ENCODE measurements at regions not wholly inside any gene's neighbourhood (a gene's known extent, or its start where the extent isn't known, plus 50 kb on each side); places are given as distances from the start of the nearest gene placed in this dataset.

GRCh38 chr7:17176371-17177032 lies 122.0 kb upstream of the AHR start:
- no peak for DNase-seq (ENCODE audit: low spot score)

- DNase-seq (ENCODE audit: low spot score), result no peak
These were observed 119.9 kb upstream of the AHR start for GRCh38 chr7:17178545-17178944.

GRCh38 chr7:17181482-17181881 lies 117.0 kb upstream of the AHR start:
- no peak for DNase-seq (ENCODE audit: low spot score)

- peak; percentile 57 for DNase-seq (ENCODE audit: low spot score)
These were observed 114.7 kb upstream of the AHR start for GRCh38 chr7:17183630-17184328.

GRCh38 chr7:17184805-17185689 lies 113.4 kb upstream of the AHR start:
- peak; percentile 71 for DNase-seq (ENCODE audit: low spot score)

- DNase-seq (ENCODE audit: low spot score), result peak; percentile 78
These were observed 112.8 kb upstream of the AHR start for GRCh38 chr7:17185690-17186070.

GRCh38 chr7:17186745-17187530 lies 111.5 kb upstream of the AHR start:
- DNase-seq (ENCODE audit: low spot score), result no peak

GRCh38 chr7:17194656-17195055 lies 103.8 kb upstream of the AHR start:
- DNase-seq (ENCODE audit: low spot score), result no peak

GRCh38 chr7:17195576-17195975 lies 102.9 kb upstream of the AHR start:
- DNase-seq (ENCODE audit: low spot score), result no peak

- no peak for DNase-seq (ENCODE audit: low spot score)
These were observed 92.5 kb upstream of the AHR start for GRCh38 chr7:17205910-17206309.

GRCh38 chr7:17206349-17206905 lies 92.0 kb upstream of the AHR start:
- DNase-seq (ENCODE audit: low spot score), result no peak

- DNase-seq (ENCODE audit: low spot score), result no peak
These were observed 91.2 kb upstream of the AHR start for GRCh38 chr7:17207220-17207619.

- DNase-seq (ENCODE audit: low spot score), result no peak
These were observed 89.4 kb upstream of the AHR start for GRCh38 chr7:17209101-17209500.

- no peak for DNase-seq (ENCODE audit: low spot score)
These were observed 87.1 kb upstream of the AHR start for GRCh38 chr7:17211307-17211836.

- DNase-seq (ENCODE audit: low spot score), result no peak
These were observed 86.3 kb upstream of the AHR start for GRCh38 chr7:17212188-17212587.

GRCh38 chr7:17227766-17228490 lies 70.5 kb upstream of the AHR start:
- DNase-seq (ENCODE audit: low spot score), result no peak

GRCh38 chr7:17229228-17229627 lies 69.2 kb upstream of the AHR start:
- DNase-seq (ENCODE audit: low spot score), result no peak

- no peak for DNase-seq (ENCODE audit: low spot score)
These were observed 68.2 kb upstream of the AHR start for GRCh38 chr7:17230099-17230807.

GRCh38 chr7:17233603-17234002 lies 64.8 kb upstream of the AHR start:
- DNase-seq (ENCODE audit: low spot score), result no peak

GRCh38 chr7:17234030-17234397 lies 64.4 kb upstream of the AHR start:
- DNase-seq (ENCODE audit: low spot score), result peak; percentile 39
